BJ (cell line): ENCODE measurements at regions not wholly inside any gene's neighbourhood (a gene's known extent, or its start where the extent isn't known, plus 50 kb on each side); places are given as distances from the start of the nearest gene placed in this dataset.
A peak's percentile ranks its signal among the peaks of the same experiment; 100 is the strongest.

Experiments used
- CTCF ChIA-PET: fragments of 350-600 bp; formaldehyde crosslinking; extraction: SDS; loops from one replicate; lab custom pipeline; 2021; ENCODE audit warnings: antibody characterized with exemption, inconsistent platforms; lab: Yijun Ruan, JAX
- POLR2A ChIA-PET: fragments of 300-600 bp; sonication (Branson Sonifier 250); formaldehyde crosslinking; extraction: SDS; loops from one replicate; lab custom pipeline; 2021; ENCODE audit warnings: antibody characterized with exemption; lab: Charles Lee
- DNase-seq: peaks from one replicate; pipeline ENCODE4 v3.0.0-alpha.2; 2011; ENCODE audit warnings: low read depth
- H3K27me3 ChIP-seq: 2 replicates; pipeline ENCODE4 v1.6.0; 2011; ENCODE audit warnings: low read length; ENCODE audit not compliant: control insufficient read depth, insufficient read depth
- H3K36me3 ChIP-seq: 2 replicates; pipeline ENCODE4 v1.5.1; 2011; ENCODE audit warnings: low read length; ENCODE audit not compliant: control insufficient read depth, insufficient read depth
- H3K4me3 ChIP-seq: 2 replicates; pipeline ENCODE4 v1.5.1; 2011; ENCODE audit warnings: low read depth, mild to moderate bottlenecking, control low read depth, low read length
- TF ChIP-seq, protein P1 (sequence below): IDR thresholded peaks from 2 replicates; pipeline ENCODE4 v1.5.1; 2011; ENCODE audit warnings: low read depth, mild to moderate bottlenecking, control low read depth, inconsistent platforms, low read length, moderate library complexity; ENCODE audit not compliant: insufficient read depth

GRCh38 chr4:55175779-55176231 is 50.4 kb upstream of the KDR start:
- TF ChIP-seq, protein P1, sequence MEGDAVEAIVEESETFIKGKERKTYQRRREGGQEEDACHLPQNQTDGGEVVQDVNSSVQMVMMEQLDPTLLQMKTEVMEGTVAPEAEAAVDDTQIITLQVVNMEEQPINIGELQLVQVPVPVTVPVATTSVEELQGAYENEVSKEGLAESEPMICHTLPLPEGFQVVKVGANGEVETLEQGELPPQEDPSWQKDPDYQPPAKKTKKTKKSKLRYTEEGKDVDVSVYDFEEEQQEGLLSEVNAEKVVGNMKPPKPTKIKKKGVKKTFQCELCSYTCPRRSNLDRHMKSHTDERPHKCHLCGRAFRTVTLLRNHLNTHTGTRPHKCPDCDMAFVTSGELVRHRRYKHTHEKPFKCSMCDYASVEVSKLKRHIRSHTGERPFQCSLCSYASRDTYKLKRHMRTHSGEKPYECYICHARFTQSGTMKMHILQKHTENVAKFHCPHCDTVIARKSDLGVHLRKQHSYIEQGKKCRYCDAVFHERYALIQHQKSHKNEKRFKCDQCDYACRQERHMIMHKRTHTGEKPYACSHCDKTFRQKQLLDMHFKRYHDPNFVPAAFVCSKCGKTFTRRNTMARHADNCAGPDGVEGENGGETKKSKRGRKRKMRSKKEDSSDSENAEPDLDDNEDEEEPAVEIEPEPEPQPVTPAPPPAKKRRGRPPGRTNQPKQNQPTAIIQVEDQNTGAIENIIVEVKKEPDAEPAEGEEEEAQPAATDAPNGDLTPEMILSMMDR = no peak
- Histone ChIP-seq H3K36me3 (no peaks in the 10 kb centered on the region), H3K27me3 (no peaks in the 10 kb centered on the region), H3K4me3 (no peak overlapping the region)
- POLR2A ChIA-PET = interaction anchor here (0.7 kb wide), 1 partner anchor 8 kb away, joined by 3 read pairs; no protein-coding TSS in a partner anchor
- CTCF ChIA-PET = interaction anchor here (1.3 kb wide), 1 partner anchor 9 kb away, joined by 4 read pairs; no protein-coding TSS in a partner anchor
- peak; percentile 67 for DNase-seq

DNA sequence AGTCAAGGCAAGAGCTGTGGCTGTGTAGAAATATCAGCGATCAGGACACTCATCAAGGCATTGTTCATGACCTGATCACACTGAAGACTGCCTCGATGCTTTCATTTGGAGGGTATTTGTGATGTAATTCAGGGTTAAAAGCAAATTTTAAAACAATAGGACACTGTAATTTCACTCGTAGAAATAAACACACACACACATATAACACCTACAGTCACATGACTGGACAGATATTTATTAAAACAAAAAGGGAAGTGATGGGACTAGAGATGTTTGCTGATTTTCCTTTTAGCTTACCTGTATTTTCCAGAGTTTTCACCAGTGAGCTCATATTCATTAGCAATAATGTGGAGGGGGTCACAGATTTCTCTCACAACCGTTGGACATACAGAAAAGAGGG is 51.1 kb upstream of the KDR start:
- TF ChIP-seq, protein P1 = no peak
- DNase-seq = no peak
- H3K36me3 ChIP-seq = no peaks in the 10 kb centered on the region
- ChIA-PET CTCF (interaction anchor here (0.6 to 1.3 kb wide), 2 partner anchors 8 to 23 kb away, joined by 4 read pairs; no protein-coding TSS in a partner anchor), POLR2A (no interaction called here)
- H3K4me3 ChIP-seq = no peak overlapping the region
- H3K27me3 ChIP-seq = no peaks in the 10 kb centered on the region

- Histone ChIP-seq H3K4me3 (no peak overlapping the region), H3K27me3 (no peaks in the 10 kb centered on the region), H3K36me3 (no peaks in the 10 kb centered on the region)
- TF ChIP-seq, protein P1 = no peak
- no peak for DNase-seq
- ChIA-PET CTCF (no interaction called here), POLR2A (no interaction called here)
Measured at GRCh38 chr4:55177461-55177860, 52.1 kb upstream of the KDR start.

- Histone ChIP-seq H3K4me3 (no peak overlapping the region), H3K36me3 (no peaks in the 10 kb centered on the region), H3K27me3 (no peaks in the 10 kb centered on the region)
- DNase-seq = no peak
- ChIA-PET POLR2A (no interaction called here), CTCF (no interaction called here)
- TF ChIP-seq, protein P1 = no peak
Measured at GRCh38 chr4:55178226-55179005, 53.0 kb upstream of the KDR start.

GRCh38 chr4:55181010-55182005 is 55.9 kb upstream of the KDR start:
- CTCF ChIA-PET = interaction anchor here (1.2 kb wide), 1 partner anchor 18 kb away, joined by 3 read pairs; no protein-coding TSS in a partner anchor
- DNase-seq = no peak
- Histone ChIP-seq H3K36me3 (no peaks in the 10 kb centered on the region), H3K4me3 (no peak overlapping the region), H3K27me3 (no peaks in the 10 kb centered on the region)
- TF ChIP-seq, protein P1 = no peak
- POLR2A ChIA-PET = no interaction called here
